GM04503 (cell line): ENCODE measurements at regions not wholly inside any gene's neighbourhood (a gene's known extent, or its start where the extent isn't known, plus 50 kb on each side); places are given as distances from the start of the nearest gene placed in this dataset.

Source experiments
- DNase-seq: peaks from one replicate; pipeline ENCODE4 v3.0.0-alpha.2; 2012; ENCODE audit warnings: low read depth

- DNase-seq: no peak
Observed at GRCh38 chr1:75984781-75985180, 52.6 kb upstream of the ASB17 start.

GRCh38 chr1:75985827-75986226 lies 53.6 kb upstream of the ASB17 start:
- no peak for DNase-seq

GRCh38 chr1:75986478-75986877 lies 54.3 kb upstream of the ASB17 start:
- DNase-seq: no peak

GRCh38 chr1:75989121-75989520 lies 56.9 kb upstream of the ASB17 start:
- no peak for DNase-seq

- no peak for DNase-seq
Observed at GRCh38 chr1:75990686-75991085, 58.5 kb upstream of the ASB17 start.

GRCh38 chr1:75991497-75992114 lies 59.4 kb upstream of the ASB17 start:
- DNase-seq: no peak

GRCh38 chr1:75992312-75992711 lies 60.1 kb upstream of the ASB17 start:
- DNase-seq: no peak

- DNase-seq: no peak
Observed at GRCh38 chr1:75993661-75994060, 61.5 kb upstream of the ASB17 start.

- DNase-seq: no peak
Observed at GRCh38 chr1:75996196-75996595, 64.0 kb upstream of the ASB17 start.

- DNase-seq: no peak
Observed at GRCh38 chr1:75999034-75999433, 66.8 kb upstream of the ASB17 start.

GRCh38 chr1:76003946-76004345 lies 70.6 kb upstream of the ST6GALNAC3 start:
- no peak for DNase-seq

- no peak for DNase-seq
Observed at GRCh38 chr1:76005765-76006164, 68.8 kb upstream of the ST6GALNAC3 start.

- peak; percentile 57 for DNase-seq
Observed at GRCh38 chr1:76006234-76006633, 68.3 kb upstream of the ST6GALNAC3 start.

- no peak for DNase-seq
Observed at GRCh38 chr1:76010802-76011201, 63.7 kb upstream of the ST6GALNAC3 start.

- no peak for DNase-seq
Observed at GRCh38 chr1:76012341-76013205, 62.0 kb upstream of the ST6GALNAC3 start.

- DNase-seq: no peak
Observed at GRCh38 chr1:76013206-76013581, 61.4 kb upstream of the ST6GALNAC3 start.

GRCh38 chr1:76015478-76016103 lies 59.0 kb upstream of the ST6GALNAC3 start:
- no peak for DNase-seq

- no peak for DNase-seq
Observed at GRCh38 chr1:76018045-76018444, 56.5 kb upstream of the ST6GALNAC3 start.

- no peak for DNase-seq
Observed at GRCh38 chr1:76021846-76022245, 52.7 kb upstream of the ST6GALNAC3 start.

- no peak for DNase-seq
Observed at GRCh38 chr1:76023669-76024435, 50.7 kb upstream of the ST6GALNAC3 start.
